ENCODE measurements at regions not wholly inside any gene's neighbourhood (a gene's known extent, or its start where the extent isn't known, plus 50 kb on each side); places are given as distances from the start of the nearest gene placed in this dataset.
"Not testable (repeated sequence)": the region's sequence is repeated elsewhere in the genome, so short reads cannot be mapped to it uniquely, and the experiment has no call there.

GRCh38 chr10:27319752-27320431 is 79.3 kb upstream of the ACBD5 start:
- FAIRE-seq (peak; percentile 20), DNase-seq (ENCODE audit: insufficient read length, low spot score) (peak; percentile 26)
- no peak for TF ChIP-seq SPI1 (IDR thresholded peaks at IDR 0.05; ENCODE audit: low read depth, low read length)
- no peak for TF ChIP-seq TAF1 (IDR thresholded peaks at IDR 0.05; ENCODE audit: low read depth, low read length)
- no peak for TF ChIP-seq POLR2AphosphoS5 (IDR thresholded peaks at IDR 0.05; ENCODE audit: low read depth, low read length)
- no peak for TF ChIP-seq PAX5 (IDR thresholded peaks at IDR 0.05; ENCODE audit: insufficient read depth, low read length, severe bottlenecking)
- no peak for TF ChIP-seq POU2F2 (IDR thresholded peaks at IDR 0.05; ENCODE audit: low read depth, low read length)
- TF ChIP-seq POLR2A (IDR thresholded peaks at IDR 0.05; ENCODE audit: low read depth, low read length), result no peak

GRCh38 chr10:27319139-27319538 is 78.5 kb upstream of the ACBD5 start:
- peak; percentile 74 for FAIRE-seq

GRCh38 chr10:27315082-27315481 is 74.5 kb upstream of the ACBD5 start:
- peak; percentile 79 for FAIRE-seq

More at GRCh38 chr10:27319139-27319538, 78.5 kb upstream of the ACBD5 start:
- DNase-seq (ENCODE audit: insufficient read length, low spot score), result not testable (repeated sequence)

GRCh38 chr10:27313586-27313985 is 73.0 kb upstream of the ACBD5 start:
- not testable (repeated sequence) for FAIRE-seq; DNase-seq (ENCODE audit: insufficient read length, low spot score)

More at GRCh38 chr10:27315082-27315481, 74.5 kb upstream of the ACBD5 start:
- DNase-seq (ENCODE audit: insufficient read length, low spot score), result not testable (repeated sequence)

- no peak for FAIRE-seq
Measured at GRCh38 chr10:27312854-27313253, 72.3 kb upstream of the ACBD5 start.

GRCh38 chr10:27311809-27312208 is 71.2 kb upstream of the ACBD5 start:
- not testable (repeated sequence) for FAIRE-seq; DNase-seq (ENCODE audit: insufficient read length, low spot score)

More at GRCh38 chr10:27312854-27313253, 72.3 kb upstream of the ACBD5 start:
- TF ChIP-seq TAF1 (IDR thresholded peaks at IDR 0.05; ENCODE audit: low read depth, low read length) (no peak), POLR2A (IDR thresholded peaks at IDR 0.05; ENCODE audit: low read depth, low read length) (no peak), SPI1 (IDR thresholded peaks at IDR 0.05; ENCODE audit: low read depth, low read length) (no peak), POU2F2 (IDR thresholded peaks at IDR 0.05; ENCODE audit: low read depth, low read length) (no peak), PAX5 (IDR thresholded peaks at IDR 0.05; ENCODE audit: insufficient read depth, low read length, severe bottlenecking) (no peak), POLR2AphosphoS5 (IDR thresholded peaks at IDR 0.05; ENCODE audit: low read depth, low read length) (no peak)
- DNase-seq (ENCODE audit: insufficient read length, low spot score), result no peak

GRCh38 chr10:27298522-27298850 is 57.9 kb upstream of the ACBD5 start:
- FAIRE-seq, result not testable (repeated sequence)

GRCh38 chr10:27297844-27298521 is 57.4 kb upstream of the ACBD5 start:
- TF ChIP-seq PAX5 (IDR thresholded peaks at IDR 0.05; ENCODE audit: insufficient read depth, low read length, severe bottlenecking), result no peak
- no peak for TF ChIP-seq POU2F2 (IDR thresholded peaks at IDR 0.05; ENCODE audit: low read depth, low read length)
- TF ChIP-seq SPI1 (IDR thresholded peaks at IDR 0.05; ENCODE audit: low read depth, low read length), result no peak
- no peak for TF ChIP-seq POLR2A (IDR thresholded peaks at IDR 0.05; ENCODE audit: low read depth, low read length)
- TF ChIP-seq TAF1 (IDR thresholded peaks at IDR 0.05; ENCODE audit: low read depth, low read length), result no peak
- TF ChIP-seq POLR2AphosphoS5 (IDR thresholded peaks at IDR 0.05; ENCODE audit: low read depth, low read length), result no peak
- FAIRE-seq, result no peak
- DNase-seq (ENCODE audit: insufficient read length, low spot score), result no peak

More at GRCh38 chr10:27298522-27298850, 57.9 kb upstream of the ACBD5 start:
- DNase-seq (ENCODE audit: insufficient read length, low spot score), result not testable (repeated sequence)

GRCh38 chr10:27296285-27296684 is 55.7 kb upstream of the ACBD5 start:
- not testable (repeated sequence) for FAIRE-seq; DNase-seq (ENCODE audit: insufficient read length, low spot score)

GRCh38 chr10:27291253-27291895 is 50.8 kb upstream of the ACBD5 start:
- peak; percentile 96 for FAIRE-seq
- not testable (repeated sequence) for DNase-seq (ENCODE audit: insufficient read length, low spot score)
